ENCODE measurements at regions not wholly inside any gene's neighbourhood (a gene's known extent, or its start where the extent isn't known, plus 50 kb on each side); places are given as distances from the start of the nearest gene placed in this dataset.

- no peak for TF ChIP-seq TAF7 (optimal IDR thresholded peaks at IDR 0.05; ENCODE audit: borderline replicate concordance, low read depth, low read length)
- no peak for TF ChIP-seq NANOG (IDR thresholded peaks at IDR 0.05; ENCODE audit: insufficient read depth, low read depth, low read length, poor library complexity, severe bottlenecking)
- TF ChIP-seq GABPA (IDR thresholded peaks at IDR 0.05; ENCODE audit: borderline replicate concordance, insufficient read depth, low read length) = no peak
- no peak for TF ChIP-seq SP1 (IDR thresholded peaks at IDR 0.05; ENCODE audit: low read depth, low read length)
Measured at GRCh38 chr20:57791966-57792365, 82.2 kb upstream of the PMEPA1 start (continued).

All from H1 (cell line).